Colonic mucosa (tissue), 4 donors: ENCODE measurements at regions not wholly inside any gene's neighbourhood (a gene's known extent, or its start where the extent isn't known, plus 50 kb on each side); places are given as distances from the start of the nearest gene placed in this dataset.

ENCODE experiments used
- DNase-seq: peaks from one replicate; pipeline ENCODE4 v3.0.0-alpha.2; 2020
- H3K27ac ChIP-seq: fragments of 200-600 bp; one replicate; pipeline ENCODE4 v1.8.0; 2021
- H3K27me3 ChIP-seq: fragments of 200-600 bp; one replicate; pipeline ENCODE4 v1.8.0; 2021
- H3K36me3 ChIP-seq: fragments of 200-600 bp; one replicate; pipeline ENCODE4 v1.8.0; 2021
- H3K4me1 ChIP-seq: fragments of 200-600 bp; one replicate; pipeline ENCODE4 v1.8.0; 2021; ENCODE audit warnings: mild to moderate bottlenecking
- H3K4me3 ChIP-seq: fragments of 200-600 bp; one replicate; pipeline ENCODE4 v1.8.0; 2021
- H3K9ac ChIP-seq, 2 donors: one replicate each; pipeline ENCODE4 v1.7.0; 2013; ENCODE audit warnings: control low read depth in 2 of 2, low read depth in 2 of 2, low read length in 2 of 2
- H3K9me3 ChIP-seq: fragments of 200-600 bp; one replicate; pipeline ENCODE4 v1.8.0; 2021
- intact Hi-C: fragments of 100-400 bp; cut with DNase I; formaldehyde crosslinking; loops from one replicate; pipeline ENCODE4 v1.14.1; 2022
- TF ChIP-seq, protein P1 (sequence below): fragments of 200-600 bp; IDR thresholded peaks from one replicate; pipeline ENCODE4 v1.8.0; 2022; ENCODE audit warnings: antibody characterized with exemption, mild to moderate bottlenecking
- donor health status: healthy.
- donor health status: DM: no; HTN: no; CAD: no.
- donor health status: DM: no; HTN: no; CAD: no.

DNA sequence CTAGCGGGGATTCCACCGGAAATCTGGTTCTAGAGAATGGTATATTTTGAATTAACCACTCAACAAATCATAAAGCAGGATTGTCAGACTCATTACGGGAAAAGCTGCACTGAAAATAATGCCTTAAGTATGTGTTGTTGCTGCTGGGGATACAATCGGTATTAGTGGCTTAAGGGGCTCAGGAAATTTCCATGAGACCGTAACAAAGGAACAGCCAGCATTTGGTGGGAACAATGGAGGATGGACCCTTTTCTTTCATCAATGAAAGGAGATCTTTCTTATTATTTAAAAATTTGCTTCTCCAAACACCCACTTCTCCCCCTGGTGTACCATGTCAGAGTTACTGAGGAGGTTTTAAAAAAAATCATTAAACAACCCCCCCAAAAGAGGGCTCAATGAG lies 342.6 kb upstream of the ZFHX3 start:
- intact Hi-C loops = no loop called here
- H3K9ac ChIP-seq = no peak overlapping the region
- H3K4me1 ChIP-seq = no peaks in the 10 kb centered on the region
- H3K4me3 ChIP-seq = no peak overlapping the region
- no peaks in the 10 kb centered on the region for H3K9me3 ChIP-seq
- H3K36me3 ChIP-seq = no peaks in the 10 kb centered on the region
- no peak overlapping the region for H3K27ac ChIP-seq
- TF ChIP-seq, protein P1, sequence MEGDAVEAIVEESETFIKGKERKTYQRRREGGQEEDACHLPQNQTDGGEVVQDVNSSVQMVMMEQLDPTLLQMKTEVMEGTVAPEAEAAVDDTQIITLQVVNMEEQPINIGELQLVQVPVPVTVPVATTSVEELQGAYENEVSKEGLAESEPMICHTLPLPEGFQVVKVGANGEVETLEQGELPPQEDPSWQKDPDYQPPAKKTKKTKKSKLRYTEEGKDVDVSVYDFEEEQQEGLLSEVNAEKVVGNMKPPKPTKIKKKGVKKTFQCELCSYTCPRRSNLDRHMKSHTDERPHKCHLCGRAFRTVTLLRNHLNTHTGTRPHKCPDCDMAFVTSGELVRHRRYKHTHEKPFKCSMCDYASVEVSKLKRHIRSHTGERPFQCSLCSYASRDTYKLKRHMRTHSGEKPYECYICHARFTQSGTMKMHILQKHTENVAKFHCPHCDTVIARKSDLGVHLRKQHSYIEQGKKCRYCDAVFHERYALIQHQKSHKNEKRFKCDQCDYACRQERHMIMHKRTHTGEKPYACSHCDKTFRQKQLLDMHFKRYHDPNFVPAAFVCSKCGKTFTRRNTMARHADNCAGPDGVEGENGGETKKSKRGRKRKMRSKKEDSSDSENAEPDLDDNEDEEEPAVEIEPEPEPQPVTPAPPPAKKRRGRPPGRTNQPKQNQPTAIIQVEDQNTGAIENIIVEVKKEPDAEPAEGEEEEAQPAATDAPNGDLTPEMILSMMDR = no peak
- H3K27me3 ChIP-seq = no peaks in the 10 kb centered on the region
- DNase-seq = no peak

GRCh38 chr16:73389085-73389484 lies 341.2 kb upstream of the ZFHX3 start:
- Histone ChIP-seq H3K4me1 (no peaks in the 10 kb centered on the region), H3K27me3 (no peaks in the 10 kb centered on the region), H3K4me3 (no peak overlapping the region), H3K9ac (no peak overlapping the region), H3K27ac (no peak overlapping the region), H3K9me3 (no peaks in the 10 kb centered on the region), H3K36me3 (no peaks in the 10 kb centered on the region)
- TF ChIP-seq, protein P1 = no peak
- intact Hi-C loops = no loop called here
- no peak for DNase-seq

DNA sequence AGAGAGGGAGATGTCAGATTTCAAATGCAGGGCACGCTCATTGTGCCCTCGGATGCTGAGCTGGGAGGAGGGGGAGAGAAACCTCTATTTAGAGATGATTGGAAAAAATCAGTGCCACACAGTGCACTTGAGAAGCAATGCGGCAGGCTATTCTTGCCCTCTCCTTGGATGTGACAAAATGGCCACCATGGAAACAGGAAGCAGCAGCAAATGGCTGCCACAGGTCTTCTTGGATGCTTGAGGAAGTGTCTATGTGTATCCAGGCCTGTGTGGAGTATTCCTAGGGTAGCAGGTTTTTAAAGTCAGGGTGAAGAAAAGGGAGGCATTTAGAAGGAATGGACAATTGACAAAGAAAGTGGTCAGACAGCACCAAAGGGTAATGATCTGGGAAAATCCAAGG lies 340.1 kb upstream of the ZFHX3 start:
- Histone ChIP-seq H3K4me3 (no peak overlapping the region), H3K4me1 (no peaks in the 10 kb centered on the region), H3K27ac (no peak overlapping the region), H3K9me3 (no peaks in the 10 kb centered on the region), H3K27me3 (no peaks in the 10 kb centered on the region), H3K9ac (no peak overlapping the region), H3K36me3 (no peaks in the 10 kb centered on the region)
- intact Hi-C loops = no loop called here
- TF ChIP-seq, protein P1 = no peak
- DNase-seq = no peak

DNA sequence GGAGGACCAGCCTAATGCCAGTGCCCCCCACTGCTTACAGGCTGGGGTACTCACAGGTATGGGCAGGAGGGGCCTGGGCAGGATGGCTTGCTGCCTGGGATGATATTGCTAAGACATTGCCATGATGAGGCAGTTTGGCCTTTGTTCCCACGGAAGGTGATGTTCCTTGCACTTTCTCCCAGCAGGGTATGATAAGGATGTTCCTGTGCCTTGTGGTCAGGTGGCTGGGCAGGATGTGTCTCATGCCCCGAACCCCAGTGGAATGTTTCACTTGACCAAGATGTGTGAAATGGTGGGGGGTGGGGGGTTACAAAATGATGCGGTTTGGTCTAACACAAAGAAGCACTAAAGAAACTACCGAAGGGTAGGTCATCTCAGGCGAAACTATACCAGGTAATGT lies 337.8 kb upstream of the ZFHX3 start:
- Histone ChIP-seq H3K27me3 (no peaks in the 10 kb centered on the region), H3K9ac (no peak overlapping the region), H3K27ac (no peak overlapping the region), H3K9me3 (no peaks in the 10 kb centered on the region), H3K4me3 (no peak overlapping the region), H3K36me3 (no peaks in the 10 kb centered on the region), H3K4me1 (no peaks in the 10 kb centered on the region)
- intact Hi-C loops = no loop called here
- TF ChIP-seq, protein P1 = no peak
- no peak for DNase-seq

DNA sequence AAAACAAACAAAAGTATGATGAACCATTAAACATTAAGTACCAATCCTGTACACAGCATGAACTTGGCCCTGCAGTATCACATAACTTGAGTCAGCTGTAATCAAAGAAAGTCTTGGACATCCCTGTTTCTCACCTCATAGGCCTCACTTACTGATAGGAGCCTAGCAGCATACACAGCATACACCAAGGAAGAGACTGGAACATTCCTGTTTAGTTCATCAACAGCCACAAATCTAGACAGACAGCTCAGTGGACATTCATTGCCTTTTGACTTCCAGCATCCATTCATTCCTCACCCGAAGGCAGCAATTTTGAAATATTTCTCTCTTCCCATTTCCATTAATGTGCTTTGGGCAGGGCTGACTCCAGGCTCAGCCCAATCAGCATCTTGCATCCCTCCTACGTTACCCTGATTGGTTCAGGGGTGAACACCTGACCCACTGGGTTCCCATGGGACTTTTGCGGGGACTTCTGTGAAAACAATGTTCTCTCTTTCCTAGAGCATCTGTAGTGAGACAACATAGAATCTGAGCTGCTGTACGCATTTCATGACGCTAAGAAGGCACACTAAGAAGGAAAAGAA lies 336.7 kb upstream of the ZFHX3 start:
- no peak for DNase-seq
- Histone ChIP-seq H3K4me3 (no peak overlapping the region), H3K4me1 (no peaks in the 10 kb centered on the region), H3K27me3 (no peaks in the 10 kb centered on the region), H3K36me3 (no peaks in the 10 kb centered on the region), H3K9ac (no peak overlapping the region), H3K9me3 (no peaks in the 10 kb centered on the region), H3K27ac (no peak overlapping the region)
- intact Hi-C loops = no loop called here
- TF ChIP-seq, protein P1 = no peak
